ENCODE measurements at regions not wholly inside any gene's neighbourhood (a gene's known extent, or its start where the extent isn't known, plus 50 kb on each side); places are given as distances from the start of the nearest gene placed in this dataset.

DNA sequence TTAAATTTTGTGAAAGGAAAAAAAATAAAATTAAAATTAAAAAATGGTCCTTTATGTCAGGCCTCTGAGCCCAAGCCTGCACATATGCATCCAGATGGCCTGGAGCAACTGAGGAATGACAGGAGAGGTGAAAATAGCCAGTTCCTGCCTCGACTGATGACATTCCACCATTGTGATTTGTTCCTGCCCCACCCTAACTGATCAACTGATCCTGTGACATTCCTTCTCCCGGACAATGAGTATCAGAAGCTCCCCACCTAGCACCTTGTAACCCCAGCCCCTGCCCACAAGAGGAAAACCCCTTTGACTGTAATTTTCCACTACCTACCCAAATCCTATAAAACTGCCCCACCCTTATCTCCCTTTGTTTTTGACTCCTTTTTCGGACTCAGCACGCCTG is 972.2 kb upstream of the GHITM start:
- TF ChIP-seq EZH2 (IDR thresholded peaks at IDR 0.05; ENCODE audit: borderline replicate concordance, low read length) (no peak), CTCF (IDR thresholded peaks at IDR 0.05; ENCODE audit: low read length) (no peak)

Measured in OCI-LY1 (cell line).